NCI-H82 treated with DMSO at 0.1 percent for 48 hours (cell line): ENCODE measurements at regions not wholly inside any gene's neighbourhood (a gene's known extent, or its start where the extent isn't known, plus 50 kb on each side); places are given as distances from the start of the nearest gene placed in this dataset.
A peak's percentile ranks its signal among the peaks of the same experiment; 100 is the strongest.
"Not testable (repeated sequence)": the region's sequence is repeated elsewhere in the genome, so short reads cannot be mapped to it uniquely, and the experiment has no call there.

Source experiments
- DNase-seq: peaks from one replicate; lab custom pipeline; 2025; ENCODE audit not compliant: unreplicated experiment; lab: John Stamatoyannopoulos, UW

DNA sequence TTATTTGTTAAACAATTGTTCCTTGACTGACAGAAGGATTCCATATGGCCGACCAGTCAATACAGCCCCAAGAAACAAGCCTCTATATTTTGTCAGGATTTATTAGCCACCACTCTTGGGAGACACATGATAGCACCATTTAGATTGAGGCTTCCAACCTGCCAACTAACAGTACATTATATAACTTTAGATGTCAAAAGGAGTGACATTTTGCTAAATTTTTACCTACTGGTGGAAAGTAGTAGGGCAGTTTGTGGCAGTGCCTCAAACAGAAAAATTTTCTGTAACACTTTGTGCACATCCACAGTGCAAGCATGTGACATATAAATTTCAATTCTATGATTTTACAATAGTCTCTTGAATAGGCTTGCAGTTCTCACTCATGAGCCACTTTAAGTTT lies 464.0 kb downstream of the TRIB2 start:
- DNase-seq: no peak

DNA sequence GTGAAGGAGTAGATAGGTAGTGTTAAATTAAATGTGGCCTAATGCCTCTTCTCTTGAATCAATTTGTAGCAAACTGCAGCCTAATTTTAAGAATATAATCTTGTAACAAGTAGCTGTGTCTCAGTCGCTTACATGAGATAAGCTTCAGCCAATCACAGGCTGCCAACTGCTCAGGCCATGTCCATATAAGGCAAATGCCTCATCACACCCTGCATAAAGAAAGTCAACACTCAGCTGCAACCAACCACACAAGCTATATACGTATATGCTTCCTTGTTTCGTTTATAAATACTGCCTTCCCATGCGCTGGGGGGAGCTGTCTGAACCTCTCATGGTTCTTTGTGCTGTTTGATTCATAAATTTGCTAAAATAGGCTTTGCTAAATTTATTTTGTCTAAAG lies 476.3 kb downstream of the TRIB2 start:
- DNase-seq: no peak

- peak; percentile 39 for DNase-seq
Observed at GRCh38 chr2:13193900-13194299, 477.2 kb downstream of the TRIB2 start.

- DNase-seq: no peak
Observed at GRCh38 chr2:13195270-13195669, 478.5 kb downstream of the TRIB2 start.

- DNase-seq: no peak
Observed at GRCh38 chr2:13197248-13197647, 480.5 kb downstream of the TRIB2 start.

GRCh38 chr2:13201924-13202323 lies 485.2 kb downstream of the TRIB2 start:
- DNase-seq: no peak

DNA sequence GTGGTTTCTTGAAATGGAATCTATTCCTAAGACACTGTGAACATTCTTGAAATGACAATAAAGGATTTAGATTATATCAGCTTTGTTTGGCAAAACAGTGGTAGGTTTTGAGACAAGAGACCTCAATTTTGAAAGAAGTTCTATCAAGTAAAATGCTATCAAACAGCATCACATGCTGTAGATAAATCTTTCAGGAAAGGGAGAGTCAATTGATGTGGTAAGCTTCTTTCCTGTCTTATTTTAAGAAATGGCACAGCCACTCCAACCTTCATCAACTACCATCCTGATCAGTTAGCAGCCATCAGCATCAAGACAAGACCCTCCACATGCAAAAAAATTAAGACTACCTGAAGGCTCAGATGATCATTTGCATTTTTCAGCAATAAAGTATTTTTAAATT lies 495.4 kb downstream of the TRIB2 start:
- no peak for DNase-seq

DNA sequence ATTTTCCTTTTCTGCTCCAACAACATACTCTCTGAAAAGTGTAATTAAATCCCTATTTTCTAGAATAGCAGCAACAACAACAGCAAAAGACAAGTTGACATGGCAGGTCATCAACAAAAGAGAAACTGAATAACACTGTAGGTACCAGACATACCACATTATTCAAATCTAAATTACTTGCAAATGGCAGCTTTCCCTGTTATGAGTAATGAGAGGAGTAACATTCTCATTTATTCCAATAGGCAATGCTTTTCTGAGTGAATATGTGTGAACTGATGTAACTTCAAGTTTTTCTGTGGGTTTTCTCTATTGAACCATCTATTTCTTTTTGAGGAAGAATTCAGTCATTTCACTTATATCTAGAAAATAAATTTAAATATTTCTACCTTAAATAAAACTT lies 501.5 kb downstream of the TRIB2 start:
- no peak for DNase-seq

- peak; percentile 80 for DNase-seq
Observed at GRCh38 chr2:13227578-13227977, 510.8 kb downstream of the TRIB2 start.

- peak; percentile 17 for DNase-seq
Observed at GRCh38 chr2:13230221-13230620, 513.5 kb downstream of the TRIB2 start.

DNA sequence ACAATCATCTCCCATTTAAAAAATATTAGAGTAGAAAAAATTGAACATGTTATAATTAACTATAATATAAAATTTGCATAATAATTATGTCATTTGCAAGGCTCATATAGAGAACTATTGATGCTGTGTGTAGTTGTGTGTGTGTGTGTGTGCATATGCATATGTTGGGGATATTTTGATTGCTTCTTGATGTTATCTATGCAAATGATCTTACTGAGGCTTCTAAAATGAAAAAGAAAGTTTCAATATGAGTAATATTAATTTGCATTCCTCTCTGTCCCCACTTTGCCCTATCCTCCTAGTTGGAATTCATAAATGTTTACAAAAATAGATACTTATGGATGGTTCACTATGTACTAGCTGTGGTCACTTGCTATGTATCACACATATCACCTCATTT lies 523.3 kb downstream of the TRIB2 start:
- no peak for DNase-seq

DNA sequence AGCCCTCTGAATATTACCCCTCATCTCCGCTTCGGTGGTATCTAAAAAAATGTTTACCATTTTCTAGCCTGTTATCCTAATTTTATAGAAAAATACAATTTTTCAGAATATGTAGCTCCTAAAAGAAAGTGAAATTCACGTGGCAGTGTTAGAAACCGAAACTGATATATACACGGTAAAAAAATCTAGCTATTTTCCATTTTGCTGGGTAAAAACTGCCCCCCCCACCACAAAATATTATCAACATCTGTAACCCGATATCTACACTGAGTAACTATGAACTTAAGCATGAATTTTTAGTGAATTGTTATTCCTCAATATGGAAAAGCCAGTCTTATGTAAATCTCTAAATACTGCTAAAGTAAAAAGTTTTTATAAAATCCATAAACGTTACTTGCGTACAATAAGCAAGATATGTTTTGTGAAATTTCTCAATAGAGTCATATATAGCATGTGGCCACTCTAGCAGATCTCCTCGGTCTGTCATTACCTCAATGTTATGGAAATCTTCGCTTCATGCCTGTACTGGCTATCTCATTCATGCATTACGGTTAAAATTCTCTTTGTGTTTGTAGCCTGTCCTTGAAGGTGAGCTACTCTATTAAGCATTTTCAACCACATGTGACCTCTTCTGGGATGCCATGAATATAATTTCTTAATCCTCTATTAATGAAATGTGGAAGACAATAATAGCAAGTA lies 524.2 kb downstream of the TRIB2 start:
- no peak for DNase-seq

GRCh38 chr2:13252615-13253014 lies 535.9 kb downstream of the TRIB2 start:
- DNase-seq: no peak

DNA sequence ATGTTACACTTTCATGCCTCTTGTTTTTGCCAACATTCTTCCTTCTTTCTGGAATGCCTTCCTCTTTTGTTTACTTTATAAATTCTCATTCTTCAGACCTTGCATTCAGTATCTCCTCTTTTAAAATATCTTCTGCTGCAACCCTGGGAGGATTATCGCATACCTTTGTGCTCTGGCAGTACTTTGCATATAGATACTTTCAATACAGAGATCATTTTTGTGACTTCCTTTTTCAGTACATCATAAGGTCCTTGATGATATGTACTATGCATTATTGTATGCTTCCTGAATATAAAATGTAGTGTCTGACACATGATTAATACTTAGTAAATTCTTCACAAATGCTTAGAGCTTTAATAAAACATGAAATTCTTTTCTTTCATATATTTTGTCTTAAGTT lies 538.7 kb downstream of the TRIB2 start:
- DNase-seq: no peak

- no peak for DNase-seq
Observed at GRCh38 chr2:13260402-13260801, 543.7 kb downstream of the TRIB2 start.

GRCh38 chr2:13266166-13266565 lies 549.4 kb downstream of the TRIB2 start:
- no peak for DNase-seq

DNA sequence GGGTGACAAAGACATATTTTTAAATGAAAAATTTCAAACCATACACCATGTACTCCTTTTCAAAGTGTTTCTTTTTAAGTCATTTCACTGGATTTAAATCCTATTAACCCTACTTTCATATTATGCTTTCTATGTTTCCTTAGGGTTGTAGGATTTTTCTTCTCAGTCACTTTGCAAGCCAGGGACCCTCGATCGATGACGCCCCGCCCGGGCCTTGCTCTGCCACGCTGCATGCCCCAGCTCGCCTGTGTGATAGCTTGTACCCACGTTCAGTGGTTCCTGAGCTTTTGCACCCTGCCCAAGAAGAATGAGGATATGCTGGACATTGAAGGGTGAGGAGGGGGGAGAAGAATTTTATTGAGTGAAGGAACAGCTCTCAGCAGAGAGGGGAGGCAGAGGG lies 568.0 kb downstream of the TRIB2 start:
- DNase-seq: no peak

- DNase-seq: no peak
Observed at GRCh38 chr2:13289310-13289709, 572.6 kb downstream of the TRIB2 start.

GRCh38 chr2:13308478-13308805 lies 591.7 kb downstream of the TRIB2 start:
- not testable (repeated sequence) for DNase-seq

DNA sequence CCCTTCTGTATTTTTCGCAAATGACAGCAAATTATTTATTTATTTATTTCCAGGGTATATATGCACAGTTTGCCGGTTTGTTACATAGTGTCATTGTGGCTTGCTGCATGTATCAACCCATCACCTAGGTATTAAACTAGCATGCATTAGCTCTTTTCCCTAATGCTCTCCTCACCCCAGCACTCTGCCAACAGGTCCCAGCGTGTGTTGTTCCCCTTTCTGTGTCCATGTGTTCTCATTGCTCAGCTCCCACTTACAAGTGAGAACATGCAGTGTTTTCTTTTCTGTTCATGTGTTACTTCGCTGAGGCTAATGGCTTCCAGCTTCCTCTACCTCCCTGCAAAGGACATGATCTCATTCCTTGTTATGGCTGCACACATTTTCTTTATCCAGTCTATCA lies 592.3 kb downstream of the TRIB2 start:
- DNase-seq: no peak

DNA sequence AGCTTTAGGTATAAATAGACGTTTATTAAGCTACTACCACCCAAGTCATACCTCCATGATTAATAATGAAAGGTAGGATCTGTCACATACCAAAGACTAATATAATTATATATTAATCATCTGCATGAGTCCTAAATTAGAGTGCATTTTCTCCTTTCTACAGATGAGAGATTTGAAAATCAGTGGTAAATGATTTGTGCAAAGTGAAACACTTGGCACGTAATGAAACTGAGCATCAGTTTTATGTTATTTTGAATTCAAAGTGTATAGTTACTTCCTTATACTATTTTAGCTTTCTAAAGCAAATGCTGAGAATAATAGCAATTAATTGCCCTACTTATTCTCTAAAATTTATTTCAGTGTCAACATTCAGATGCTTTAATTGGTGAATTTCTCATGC lies 615.3 kb downstream of the TRIB2 start:
- no peak for DNase-seq

DNA sequence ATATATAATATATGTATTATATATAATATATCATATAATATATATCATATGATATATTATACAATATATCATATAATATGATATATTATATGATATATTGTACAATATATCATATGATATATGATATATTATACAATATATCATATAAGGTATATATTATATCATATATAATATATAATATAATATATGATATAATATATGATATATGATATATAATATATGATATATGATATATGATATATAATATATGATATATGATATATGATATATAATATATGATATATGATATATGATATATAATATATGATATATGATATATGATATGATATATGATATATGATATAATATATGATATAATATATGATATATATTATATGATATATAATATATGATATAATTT lies 617.3 kb downstream of the TRIB2 start:
- not testable (repeated sequence) for DNase-seq

DNA sequence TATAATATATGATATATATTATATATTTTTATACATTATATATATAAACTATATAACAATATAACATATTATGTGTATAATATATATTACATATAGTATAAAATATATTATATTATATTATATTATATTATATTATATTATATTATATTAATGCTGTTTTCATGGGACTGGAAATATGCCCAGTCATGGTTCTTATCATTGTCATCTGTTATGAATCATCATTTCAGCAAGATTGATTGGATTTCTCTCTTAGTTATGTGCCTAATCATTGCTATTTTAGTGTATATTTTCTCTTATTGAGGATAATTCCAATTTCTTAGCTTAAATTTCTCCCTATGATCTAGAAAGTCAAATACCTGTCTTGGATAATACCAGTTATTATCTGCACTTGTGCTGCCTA lies 617.8 kb downstream of the TRIB2 start:
- DNase-seq: no peak
